ENCODE measurements at regions not wholly inside any gene's neighbourhood (a gene's known extent, or its start where the extent isn't known, plus 50 kb on each side); places are given as distances from the start of the nearest gene placed in this dataset.

DNA sequence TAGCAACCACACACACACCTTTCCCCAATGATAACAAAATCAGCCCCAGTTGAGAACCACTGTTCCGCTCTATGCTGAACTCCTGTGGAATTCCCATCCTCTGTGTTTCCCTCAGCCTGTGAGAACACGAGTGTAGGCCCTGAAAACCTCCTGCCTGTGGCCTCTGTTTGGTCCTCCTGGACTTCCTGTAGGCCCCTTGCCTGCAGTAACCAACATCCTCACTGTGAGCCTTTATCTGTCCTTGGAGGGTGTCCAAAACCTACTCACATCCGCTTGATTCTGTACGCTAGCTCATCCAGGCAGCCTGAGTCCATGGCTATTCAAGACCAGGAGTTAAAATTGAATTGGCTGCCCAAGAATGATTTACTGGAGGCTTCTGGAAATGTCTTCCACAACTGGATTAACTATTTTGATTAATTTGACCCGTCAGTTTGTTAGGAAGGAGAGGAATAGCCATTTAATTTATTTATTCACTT is 149.8 kb downstream of the AKR1D1 start:
- H3K36me3 ChIP-seq, result no peaks in the 10 kb centered on the region
- H3K9me3 ChIP-seq, result no peaks in the 10 kb centered on the region
- intact Hi-C loops (cut with DNase I), result no loop called here
- no peak overlapping the region for H3K4me3 ChIP-seq
- no peak overlapping the region for H3K27ac ChIP-seq (replicated peaks in 1 of 4)
- no peaks in the 10 kb centered on the region for H3K27me3 ChIP-seq
- WGBS, result 59% methylated on average over 5 of the region's 5 CpGs
- TF ChIP-seq POLR2AphosphoS5 (IDR thresholded peaks at IDR 0.05) (no peak), POLR2A (IDR thresholded peaks at IDR 0.05; ENCODE audit: low read depth) (no peak), EP300 (IDR thresholded peaks at IDR 0.05) (no peak)
- no peaks in the 10 kb centered on the region for H3K4me1 ChIP-seq
- no peak for DNase-seq (ENCODE audit: extremely low spot score)

- no peak for DNase-seq (ENCODE audit: extremely low spot score)
- WGBS, result 80% methylated on average over 4 of the region's 4 CpGs
- TF ChIP-seq EP300 (IDR thresholded peaks at IDR 0.05), result no peak
- no peak for TF ChIP-seq POLR2AphosphoS5 (IDR thresholded peaks at IDR 0.05)
- TF ChIP-seq CTCF (IDR thresholded peaks at IDR 0.05), result no peak
- TF ChIP-seq POLR2A (IDR thresholded peaks at IDR 0.05; ENCODE audit: low read depth), result no peak
- Histone ChIP-seq H3K27ac (replicated peaks in 1 of 4) (no peak overlapping the region), H3K9me3 (no peaks in the 10 kb centered on the region), H3K27me3 (no peaks in the 10 kb centered on the region), H3K4me1 (no peaks in the 10 kb centered on the region), H3K4me3 (no peak overlapping the region), H3K36me3 (no peaks in the 10 kb centered on the region)
- intact Hi-C loops (cut with DNase I), result no loop called here
Measured at GRCh38 chr7:138226745-138227279, 150.6 kb downstream of the AKR1D1 start.

DNA sequence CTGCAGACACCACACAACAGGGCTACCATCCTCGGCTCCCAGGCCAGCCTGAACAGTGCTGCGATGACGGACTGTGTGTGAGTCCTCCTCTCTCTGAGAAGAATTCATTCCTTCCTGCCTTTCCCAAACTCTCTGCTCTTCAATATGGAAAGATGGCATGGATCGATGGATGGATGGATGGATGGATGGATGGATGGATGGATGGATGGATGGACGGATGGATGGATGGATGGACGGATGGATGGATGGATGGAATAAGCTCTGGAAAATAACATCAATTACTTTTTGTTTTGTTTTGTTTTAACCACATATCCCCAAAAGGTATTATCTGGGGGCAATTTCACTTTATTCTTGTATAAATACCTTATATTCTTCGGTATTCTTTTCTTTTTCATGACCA is 151.9 kb downstream of the AKR1D1 start:
- Histone ChIP-seq H3K36me3 (no peaks in the 10 kb centered on the region), H3K9me3 (no peaks in the 10 kb centered on the region), H3K27ac (replicated peaks in 1 of 4) (no peak overlapping the region), H3K27me3 (no peaks in the 10 kb centered on the region), H3K4me3 (no peak overlapping the region), H3K4me1 (no peaks in the 10 kb centered on the region)
- 70% methylated on average over 6 of the region's 7 CpGs for WGBS
- DNase-seq (ENCODE audit: extremely low spot score), result no peak
- TF ChIP-seq EP300 (IDR thresholded peaks at IDR 0.05) (no peak), POLR2A (IDR thresholded peaks at IDR 0.05; ENCODE audit: low read depth) (no peak), CTCF (IDR thresholded peaks at IDR 0.05) (no peak), POLR2AphosphoS5 (IDR thresholded peaks at IDR 0.05) (no peak)
- intact Hi-C loops (cut with DNase I), result no loop called here

DNA sequence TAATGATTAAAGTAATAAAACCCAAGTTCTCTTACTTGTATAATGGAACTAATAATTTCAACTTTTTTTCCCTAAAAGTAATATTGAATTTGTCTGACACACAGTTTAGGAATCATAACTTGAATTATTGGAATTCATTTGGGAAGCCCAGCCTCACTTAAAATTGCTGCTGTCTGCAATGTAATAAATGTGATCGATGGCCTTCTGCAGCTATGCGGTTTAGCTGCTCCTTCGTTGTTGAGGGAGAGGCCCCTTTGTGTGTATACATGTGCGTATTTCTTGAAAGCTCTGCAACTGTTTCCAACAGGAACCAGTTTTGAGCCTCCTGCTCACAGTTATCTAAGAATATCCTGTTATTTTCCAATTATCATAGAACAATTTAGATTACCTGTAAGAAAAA is 152.5 kb downstream of the AKR1D1 start:
- 63% methylated on average over 4 of the region's 4 CpGs for WGBS
- H3K4me3 ChIP-seq, result no peak overlapping the region
- H3K4me1 ChIP-seq, result no peaks in the 10 kb centered on the region
- intact Hi-C loops (cut with DNase I), result no loop called here
- no peaks in the 10 kb centered on the region for H3K36me3 ChIP-seq
- no peaks in the 10 kb centered on the region for H3K9me3 ChIP-seq
- no peaks in the 10 kb centered on the region for H3K27me3 ChIP-seq
- no peak for DNase-seq (ENCODE audit: extremely low spot score)
- no peak overlapping the region for H3K27ac ChIP-seq (replicated peaks in 1 of 4)
- TF ChIP-seq CTCF (IDR thresholded peaks at IDR 0.05) (no peak), POLR2A (IDR thresholded peaks at IDR 0.05; ENCODE audit: low read depth) (no peak), EP300 (IDR thresholded peaks at IDR 0.05) (no peak), POLR2AphosphoS5 (IDR thresholded peaks at IDR 0.05) (no peak)

DNA sequence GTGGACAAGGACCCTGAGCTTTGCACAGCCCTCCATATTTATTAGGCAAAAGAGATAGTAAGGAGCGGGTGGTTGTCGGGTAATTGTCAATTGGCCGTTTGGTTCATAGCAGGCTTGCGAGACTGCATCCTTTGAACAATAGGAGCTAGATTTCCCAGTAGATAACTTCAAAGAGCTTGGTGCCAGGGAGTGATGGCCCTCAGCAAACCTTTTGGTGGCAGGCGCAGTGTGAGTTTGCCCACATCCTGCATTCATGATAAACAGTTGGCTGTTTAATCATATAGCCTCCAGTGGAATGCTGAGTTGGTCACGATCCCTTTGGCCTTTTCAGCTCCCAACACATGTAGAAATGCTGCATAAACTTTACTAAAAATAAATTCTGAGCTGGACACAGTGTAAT is 156.9 kb downstream of the AKR1D1 start:
- TF ChIP-seq EP300 (IDR thresholded peaks at IDR 0.05) (no peak), POLR2AphosphoS5 (IDR thresholded peaks at IDR 0.05) (no peak), CTCF (IDR thresholded peaks at IDR 0.05) (no peak), POLR2A (IDR thresholded peaks at IDR 0.05; ENCODE audit: low read depth) (no peak)
- DNase-seq (ENCODE audit: extremely low spot score), result no peak
- WGBS, result 89% methylated on average over 6 of the region's 6 CpGs
- no peaks in the 10 kb centered on the region for H3K36me3 ChIP-seq
- intact Hi-C loops (cut with DNase I), result no loop called here
- H3K4me1 ChIP-seq, result no peaks in the 10 kb centered on the region
- peaks cover 0 to 5% (median 2%) of the 10 kb centered on the region in 4 donors for H3K9me3 ChIP-seq
- no peak overlapping the region for H3K4me3 ChIP-seq
- no peak overlapping the region for H3K27ac ChIP-seq (replicated peaks in 1 of 4)
- no peaks in the 10 kb centered on the region for H3K27me3 ChIP-seq

Measured in esophagus muscularis mucosa (tissue), 4 donors.